ENCODE measurements at regions not wholly inside any gene's neighbourhood (a gene's known extent, or its start where the extent isn't known, plus 50 kb on each side); places are given as distances from the start of the nearest gene placed in this dataset.

DNA sequence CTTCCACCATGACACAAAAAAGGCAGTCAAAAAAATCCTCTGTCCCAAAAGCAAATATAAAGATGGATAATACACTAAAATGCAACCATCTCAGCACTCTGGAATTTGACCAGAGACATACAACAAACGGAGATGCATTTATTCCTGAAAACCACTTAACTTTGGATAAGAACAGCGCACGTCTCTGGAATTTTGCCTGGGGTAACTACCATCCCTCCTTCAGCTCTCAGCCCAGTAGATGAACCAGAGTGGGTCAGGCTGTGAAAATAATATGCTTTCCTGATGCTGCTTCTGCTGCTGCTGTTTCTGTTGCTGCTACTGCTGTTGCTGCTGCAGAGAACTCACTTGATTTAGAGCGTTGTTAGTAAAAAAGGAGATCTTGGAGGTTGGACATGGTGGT is 133.8 kb upstream of the ACVR2A start:
- no peak for DNase-seq (ENCODE audit: low spot score)

- DNase-seq (ENCODE audit: low spot score) = no peak
These were observed 135.2 kb upstream of the ACVR2A start for GRCh38 chr2:147709655-147710054.

DNA sequence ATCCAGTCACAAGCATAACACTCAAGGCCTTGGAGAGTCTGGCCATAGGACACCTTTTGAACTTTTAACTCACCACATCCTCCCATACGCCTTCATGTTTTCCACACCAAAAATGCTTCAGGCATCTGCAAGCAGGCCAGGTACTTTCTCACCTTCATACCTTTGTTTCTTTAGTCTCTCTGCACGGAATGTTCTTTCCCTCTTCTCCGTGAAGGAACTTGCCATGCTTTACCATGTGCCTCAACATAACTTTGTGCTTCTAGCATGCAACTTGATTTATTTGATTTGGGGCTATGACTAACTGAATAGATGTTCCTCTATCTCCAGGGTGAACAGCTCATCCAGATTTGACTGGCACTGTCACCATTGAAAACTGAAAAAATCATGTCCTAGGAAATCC is 141.7 kb upstream of the ACVR2A start:
- DNase-seq (ENCODE audit: low spot score) = no peak

- DNase-seq (ENCODE audit: low spot score) = no peak
These were observed 146.7 kb upstream of the ACVR2A start for GRCh38 chr2:147698166-147698565.

DNA sequence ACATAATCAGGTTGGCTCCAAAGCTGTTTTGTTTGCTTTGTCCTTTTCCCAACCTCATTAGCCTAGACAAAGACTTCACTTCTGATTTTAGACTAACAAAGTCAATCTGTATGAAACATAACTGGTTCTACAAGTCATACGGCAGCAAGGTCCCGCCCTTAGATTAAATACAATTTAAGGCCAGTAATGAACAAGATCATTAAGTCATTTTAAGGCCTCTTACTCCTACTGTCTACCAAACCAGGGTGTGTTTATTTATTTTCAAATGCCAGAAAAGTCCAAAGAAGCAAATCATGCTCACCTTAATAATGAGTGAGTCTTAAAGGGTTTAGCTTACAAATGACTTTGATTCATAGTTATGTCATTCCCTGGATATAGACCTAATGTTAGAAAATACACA is 148.4 kb upstream of the ACVR2A start:
- DNase-seq (ENCODE audit: low spot score) = no peak

- peak; percentile 36 for DNase-seq (ENCODE audit: low spot score)
These were observed 155.5 kb upstream of the ACVR2A start for GRCh38 chr2:147689220-147689909.

DNA sequence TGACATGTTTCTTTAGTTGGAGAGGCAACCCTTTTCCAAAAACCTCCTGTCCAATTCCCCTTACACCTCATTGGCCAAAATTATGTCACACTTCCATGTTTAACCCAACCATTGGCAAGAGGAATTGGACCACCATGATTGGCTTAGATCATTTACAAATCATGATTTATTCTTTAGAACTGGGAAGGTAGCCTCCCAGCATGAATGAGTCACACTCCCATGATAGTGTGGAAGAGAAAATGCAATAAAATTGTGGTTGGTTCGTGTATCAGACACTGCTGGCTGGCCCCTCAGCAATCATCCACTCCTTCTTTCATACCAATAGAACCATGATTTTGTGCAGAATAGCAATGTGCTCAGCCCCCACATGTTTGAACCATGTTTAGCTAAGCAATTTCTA is 156.6 kb upstream of the ACVR2A start:
- DNase-seq (ENCODE audit: low spot score) = no peak

DNA sequence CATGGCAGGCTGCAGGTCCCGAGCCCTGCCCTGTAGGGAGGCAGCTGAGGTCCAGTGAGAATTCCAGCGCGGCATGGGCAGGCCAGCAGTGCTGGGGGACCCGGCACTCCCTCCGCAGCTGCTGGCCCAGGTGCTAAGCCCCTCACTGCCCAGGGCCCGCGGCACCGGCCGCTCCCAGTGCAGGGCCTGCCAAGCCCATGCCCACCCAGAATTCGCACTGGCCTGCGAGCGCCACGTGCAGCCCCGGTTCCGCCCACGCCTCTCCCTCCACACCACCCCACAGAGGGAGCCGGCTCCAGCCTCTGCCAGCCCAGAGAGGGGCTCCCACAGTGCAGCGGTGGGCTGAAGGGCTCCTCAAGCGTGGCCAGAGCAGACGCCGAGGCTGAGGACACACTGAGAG is 158.5 kb upstream of the ACVR2A start:
- DNase-seq (ENCODE audit: low spot score) = no peak

GRCh38 chr2:147684903-147685302 is 159.9 kb upstream of the ACVR2A start:
- no peak for DNase-seq (ENCODE audit: low spot score)

- DNase-seq (ENCODE audit: low spot score) = no peak
These were observed 161.4 kb upstream of the ACVR2A start for GRCh38 chr2:147683380-147683779.

DNA sequence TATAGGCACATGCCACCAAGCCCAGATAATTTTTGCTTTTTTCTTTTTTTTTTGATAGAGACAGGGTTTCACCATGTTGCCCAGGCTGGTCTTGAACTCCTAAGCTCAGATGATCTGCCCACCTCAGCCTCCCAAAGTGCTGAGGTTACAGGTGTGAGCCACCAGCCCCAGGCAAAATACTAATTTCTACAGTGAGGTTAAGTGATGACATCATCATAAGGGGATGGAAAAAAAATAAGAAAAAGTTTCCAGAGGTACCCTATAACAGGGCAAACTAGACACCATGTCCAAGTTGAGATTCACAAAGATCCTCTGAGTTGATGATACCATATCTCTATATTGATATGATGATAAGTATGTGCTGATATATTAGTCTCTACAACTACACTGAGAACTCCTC is 163.7 kb upstream of the ACVR2A start:
- no peak for DNase-seq (ENCODE audit: low spot score)

DNA sequence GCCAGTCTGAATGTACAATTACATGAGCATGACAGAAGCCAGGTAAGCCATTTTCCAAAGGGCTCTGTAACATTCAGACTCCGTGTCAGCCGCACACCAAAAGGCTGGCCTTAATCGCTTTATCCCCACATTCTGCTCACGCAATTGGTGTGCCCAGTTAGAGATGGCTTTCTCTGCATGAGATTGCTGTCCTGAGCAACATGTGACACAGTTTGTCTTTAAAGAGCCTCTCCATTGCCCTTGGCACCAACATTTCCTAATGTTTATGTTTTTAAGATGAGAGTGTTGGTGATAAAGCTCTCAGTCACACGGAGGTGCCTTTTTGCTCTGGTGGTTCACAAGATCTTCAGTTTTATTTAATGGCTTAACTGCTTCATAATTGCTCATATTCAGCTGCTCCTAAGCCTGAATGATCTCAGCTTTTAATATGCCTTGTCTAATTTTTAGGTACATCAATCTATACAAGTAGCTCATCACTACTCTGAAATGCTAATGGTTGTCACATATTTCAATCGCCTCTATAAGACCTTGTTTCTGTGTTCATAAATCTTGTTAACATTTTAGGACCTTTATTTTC is 164.8 kb upstream of the ACVR2A start:
- no peak for DNase-seq (ENCODE audit: low spot score)

- no peak for DNase-seq (ENCODE audit: low spot score)
These were observed 165.5 kb upstream of the ACVR2A start for GRCh38 chr2:147679191-147679954.

- no peak for DNase-seq (ENCODE audit: low spot score)
These were observed 179.7 kb upstream of the ACVR2A start for GRCh38 chr2:147665105-147665504.

- DNase-seq (ENCODE audit: low spot score) = no peak
These were observed 180.9 kb upstream of the ACVR2A start for GRCh38 chr2:147663962-147664361.

DNA sequence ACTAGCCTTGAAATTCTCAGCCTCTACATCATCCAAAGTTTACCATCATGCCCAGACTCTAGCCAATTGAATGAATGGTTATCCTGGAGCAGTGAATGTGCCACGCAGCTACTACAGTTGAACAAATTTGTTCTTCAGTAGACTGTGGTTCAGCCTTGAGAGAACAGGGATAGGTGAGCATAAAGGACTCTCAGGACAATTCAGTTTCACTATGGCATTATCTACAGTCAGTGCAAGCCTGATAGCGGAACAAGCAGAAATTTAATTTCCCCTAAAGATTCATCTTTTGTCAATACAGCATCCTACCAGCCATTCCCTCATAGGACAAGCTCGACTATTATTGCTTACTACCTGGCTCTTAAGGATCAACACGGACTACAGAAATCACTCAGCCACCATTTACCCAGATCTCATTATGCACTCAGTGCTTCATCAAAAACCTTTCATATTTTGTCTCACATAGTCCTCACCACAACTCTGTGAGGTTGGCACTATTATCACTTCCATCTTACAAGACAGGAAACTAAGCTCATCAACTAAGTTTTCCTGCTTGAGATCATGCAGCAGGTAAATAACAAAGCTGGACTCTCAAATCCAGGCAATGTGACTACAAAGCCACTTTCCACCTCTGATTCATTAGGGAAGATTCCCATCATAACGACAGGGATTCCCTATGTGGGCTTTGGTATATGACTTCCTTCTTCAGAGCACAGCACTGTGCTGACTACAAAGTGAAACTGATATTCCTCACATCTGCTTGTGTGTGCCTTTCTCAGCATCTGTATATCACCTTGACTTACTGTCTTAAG is 181.5 kb upstream of the ACVR2A start:
- DNase-seq (ENCODE audit: low spot score) = no peak

DNA sequence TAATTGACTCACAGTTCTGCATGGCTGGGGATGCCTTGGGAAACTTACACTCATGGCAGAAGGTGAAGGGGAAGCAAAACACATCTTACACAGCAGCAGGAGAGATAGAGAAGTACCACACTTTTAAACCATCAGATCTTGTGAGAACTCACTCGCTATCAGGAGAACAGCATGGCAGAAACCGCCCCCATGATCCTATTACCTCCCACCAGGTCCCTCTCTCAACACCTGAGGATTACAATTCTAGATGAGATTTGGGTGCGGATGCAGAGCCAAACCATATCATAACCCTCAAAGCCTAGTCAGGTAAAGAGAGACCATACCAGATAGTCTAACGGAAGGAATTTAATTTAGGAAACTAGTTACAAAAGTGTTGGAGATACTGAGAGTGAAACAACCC is 182.6 kb upstream of the ACVR2A start:
- no peak for DNase-seq (ENCODE audit: low spot score)

GRCh38 chr2:147660680-147661079 is 184.1 kb upstream of the ACVR2A start:
- DNase-seq (ENCODE audit: low spot score) = no peak

DNA sequence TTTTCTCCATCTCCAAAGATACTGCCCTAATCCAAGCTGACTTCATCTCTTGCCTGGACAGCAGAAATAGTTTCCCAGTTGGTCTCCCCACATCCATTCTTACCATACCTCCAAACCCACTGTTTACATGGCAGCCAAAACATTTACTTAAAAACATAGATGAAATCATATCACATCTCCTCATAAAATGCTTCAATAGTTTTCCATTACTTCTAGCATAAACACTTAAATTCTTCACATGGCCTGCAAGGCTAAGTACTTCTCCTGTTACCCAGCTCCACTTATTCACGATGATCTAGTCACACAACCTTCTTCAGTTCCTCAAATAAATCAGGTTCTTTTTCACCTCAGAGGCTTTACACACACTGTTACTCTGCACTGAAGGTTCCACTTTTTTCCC is 185.8 kb upstream of the ACVR2A start:
- DNase-seq (ENCODE audit: low spot score) = no peak

GRCh38 chr2:147657086-147658000 is 187.5 kb upstream of the ACVR2A start:
- no peak for DNase-seq (ENCODE audit: low spot score)

DNA sequence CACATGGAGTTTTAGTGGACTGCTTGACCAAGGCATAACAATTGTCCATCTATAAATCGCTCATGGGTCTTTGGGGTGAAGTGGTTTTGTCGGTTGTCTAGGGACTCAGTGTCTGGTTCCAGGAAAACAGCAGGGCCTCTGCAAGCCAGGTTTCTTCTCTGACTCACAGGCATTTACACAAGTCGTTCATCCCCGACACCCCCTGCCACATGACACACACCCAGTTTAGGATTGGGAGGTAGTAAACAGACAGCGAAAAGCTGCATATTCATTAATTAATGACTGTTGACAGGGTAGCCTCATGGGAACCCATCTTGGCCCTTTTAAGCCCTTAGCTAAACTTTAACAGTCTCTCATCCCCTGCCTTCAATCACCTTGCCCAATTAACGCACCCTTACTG is 194.8 kb upstream of the ACVR2A start:
- DNase-seq (ENCODE audit: low spot score) = no peak

DNA sequence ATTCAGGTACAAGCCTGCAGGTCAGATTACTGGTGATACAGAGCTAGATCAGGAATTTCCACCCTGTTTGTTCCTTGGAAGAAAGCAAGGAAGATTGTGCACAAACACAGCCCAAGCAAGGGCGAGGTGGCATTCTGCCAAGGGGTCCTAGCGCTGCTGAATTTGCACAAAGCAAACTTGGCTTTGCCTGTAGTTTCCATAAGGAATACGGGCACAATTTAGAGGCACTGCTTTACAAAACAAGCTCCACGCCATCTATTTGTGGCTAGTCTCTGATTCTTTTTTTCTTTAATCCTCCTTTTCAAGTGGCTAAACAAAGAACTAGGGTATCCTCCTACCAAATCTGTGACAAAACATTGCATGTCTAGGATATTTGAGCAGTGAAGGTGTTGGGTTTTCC is 195.5 kb upstream of the ACVR2A start:
- DNase-seq (ENCODE audit: low spot score) = no peak
